Tongue (tissue), 1 donor: ENCODE measurements at regions not wholly inside any gene's neighbourhood (a gene's known extent, or its start where the extent isn't known, plus 50 kb on each side); places are given as distances from the start of the nearest gene placed in this dataset.

Experiments used
- DNase-seq: peaks from one replicate; pipeline ENCODE4 v3.0.0-alpha.2; 2015

DNA sequence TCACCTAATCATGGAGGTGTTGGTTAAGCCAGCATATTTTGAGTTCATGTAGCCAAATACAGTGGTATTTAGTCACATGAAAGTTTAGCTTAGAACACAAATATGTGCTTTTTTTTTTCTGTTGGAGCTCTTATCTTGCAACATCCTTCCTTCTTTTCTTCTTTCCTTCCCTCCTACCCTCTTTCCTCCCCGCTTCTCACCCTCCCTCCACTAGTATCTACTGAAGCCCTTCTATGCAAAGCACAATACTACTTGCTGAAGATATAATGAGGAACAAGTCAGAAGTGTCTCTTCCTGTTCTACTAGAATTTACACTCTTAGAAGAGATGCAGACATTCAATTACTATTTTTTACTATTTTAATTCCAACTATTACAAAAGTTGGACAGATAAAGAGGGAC, 105.0 kb upstream of the ITGA4 start:
- DNase-seq, result no peak

DNA sequence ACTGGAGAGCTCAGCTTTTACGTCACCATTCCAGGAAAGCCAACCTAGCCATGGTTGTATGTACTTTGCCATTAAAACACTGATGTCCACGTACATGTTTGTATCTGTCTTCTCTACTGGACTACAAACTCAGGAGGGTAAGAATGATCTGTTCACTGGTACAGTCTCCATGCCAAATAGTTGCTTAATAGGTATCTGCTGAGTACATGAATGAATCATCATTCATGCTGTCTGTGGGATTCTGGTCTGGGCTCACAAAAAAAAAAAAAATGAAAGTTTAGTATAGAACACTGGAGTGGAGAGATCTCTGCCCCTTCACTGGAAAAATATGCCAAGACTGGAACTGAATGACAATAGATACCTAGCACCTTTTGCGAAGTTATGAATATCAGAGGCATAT, 102.6 kb upstream of the ITGA4 start:
- no peak for DNase-seq

DNA sequence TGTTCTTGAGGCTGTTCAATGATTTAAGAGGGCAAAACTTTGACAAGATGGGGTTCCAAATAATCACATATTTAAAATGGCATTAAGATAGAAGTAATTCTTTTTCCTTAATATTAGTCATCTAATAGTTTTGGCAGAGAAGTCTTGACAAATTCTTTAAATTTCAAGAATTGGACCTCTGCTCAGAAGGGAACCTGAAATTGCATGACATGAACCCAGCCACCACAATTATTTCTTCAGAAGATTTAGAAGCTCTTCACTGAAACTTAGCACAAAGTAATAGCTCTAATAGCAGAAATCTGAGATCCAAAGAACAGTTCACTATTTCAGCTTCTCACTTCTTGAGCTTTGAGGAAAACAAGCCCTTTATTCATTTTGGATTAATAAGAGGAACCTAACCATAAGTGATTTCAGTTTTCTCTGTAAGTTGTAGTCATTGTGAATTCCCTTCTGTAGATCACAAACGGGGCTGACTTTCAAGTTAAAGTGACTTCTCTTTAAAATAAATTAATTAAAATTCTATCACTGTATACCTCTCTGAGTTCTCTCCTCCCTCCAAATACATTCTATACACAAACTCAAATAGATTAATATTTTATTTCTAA, 100.6 kb upstream of the ITGA4 start:
- DNase-seq, result no peak

DNA sequence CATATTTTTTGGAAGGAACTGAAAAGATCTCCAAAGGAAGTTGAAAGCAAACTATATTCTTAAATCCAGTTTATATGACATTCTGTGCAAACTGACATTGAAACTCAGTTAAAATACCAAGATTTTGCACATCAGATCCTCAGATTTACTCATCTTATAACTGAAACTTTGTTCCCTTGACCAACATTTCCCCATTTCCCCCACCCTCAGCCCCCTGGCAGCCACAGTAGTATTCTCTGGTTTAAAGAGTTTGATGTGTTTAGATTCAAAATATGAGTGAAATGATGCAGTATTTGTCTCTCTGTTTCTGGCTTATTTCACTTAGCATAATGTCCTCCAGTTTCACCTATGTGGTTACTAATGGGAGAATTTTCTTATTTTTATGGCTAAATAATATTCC, 99.2 kb upstream of the ITGA4 start:
- DNase-seq, result no peak

DNA sequence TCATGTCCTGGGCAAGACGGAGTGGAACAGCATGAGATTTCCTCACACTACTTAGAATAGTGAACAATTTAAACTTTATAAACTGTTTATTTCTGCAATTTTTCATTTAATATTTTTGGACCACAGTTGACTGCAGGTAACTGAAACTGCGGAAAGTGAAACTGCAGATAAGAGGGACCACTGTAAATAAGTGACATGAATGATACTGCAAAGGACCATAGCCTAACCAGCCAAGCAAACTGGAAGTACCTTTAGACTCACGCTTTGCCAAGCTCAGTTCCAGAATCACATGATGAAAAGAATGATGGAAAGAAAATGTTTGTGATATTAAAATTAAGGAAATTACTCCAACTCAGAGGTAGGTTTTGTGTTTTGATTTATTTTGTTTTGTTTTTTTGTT, 94.6 kb upstream of the ITGA4 start:
- no peak for DNase-seq

DNA sequence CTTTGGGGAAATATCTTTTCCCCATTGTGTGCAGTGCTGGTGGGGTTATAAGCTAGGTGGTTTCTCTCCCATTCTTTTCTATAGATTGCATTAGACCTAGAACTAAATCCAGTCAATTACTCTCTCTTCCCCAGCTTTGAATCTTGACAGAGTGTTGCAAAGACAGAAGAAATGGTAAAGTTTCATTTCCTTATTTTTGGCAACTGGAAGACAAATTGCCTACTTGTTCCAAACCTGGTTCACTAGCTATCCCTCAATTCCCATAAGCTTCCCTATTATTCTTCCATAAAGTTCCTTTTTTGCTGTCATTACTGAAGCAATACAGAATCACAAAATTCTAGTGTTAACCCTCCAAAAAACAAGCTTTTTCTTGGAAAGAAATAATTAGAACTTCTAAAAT, 94.0 kb upstream of the ITGA4 start:
- no peak for DNase-seq

DNA sequence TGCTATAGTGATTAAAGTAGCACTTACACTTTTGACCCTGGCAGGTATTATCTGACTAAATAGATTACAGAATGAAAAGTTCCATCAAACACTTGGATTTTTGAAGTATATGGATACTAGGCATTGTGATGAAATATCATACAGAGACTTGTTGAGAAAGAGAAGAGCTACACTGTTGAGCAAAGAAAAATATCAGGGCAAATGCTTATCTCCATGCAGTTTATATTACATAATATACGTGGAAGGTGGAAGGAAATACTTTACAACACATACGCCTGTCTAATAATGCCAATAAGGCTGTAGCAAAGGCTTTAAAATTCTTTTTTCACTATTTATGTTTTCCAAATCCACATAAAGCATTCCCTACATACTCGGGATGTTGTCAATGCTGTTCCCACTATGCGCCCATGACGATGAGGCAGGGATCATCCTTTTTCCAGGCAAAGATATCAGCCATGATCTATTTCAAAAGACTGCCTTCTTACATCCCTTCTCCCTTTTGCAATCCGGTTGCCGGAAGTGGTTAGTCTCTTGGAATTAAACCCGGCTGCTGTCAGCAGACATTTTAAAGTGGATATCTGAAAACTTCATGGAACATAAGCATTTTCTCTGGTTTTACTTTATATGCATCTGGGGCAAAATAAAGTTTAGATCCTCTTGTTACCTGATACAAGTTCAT, 92.6 kb upstream of the ITGA4 start:
- no peak for DNase-seq

DNA sequence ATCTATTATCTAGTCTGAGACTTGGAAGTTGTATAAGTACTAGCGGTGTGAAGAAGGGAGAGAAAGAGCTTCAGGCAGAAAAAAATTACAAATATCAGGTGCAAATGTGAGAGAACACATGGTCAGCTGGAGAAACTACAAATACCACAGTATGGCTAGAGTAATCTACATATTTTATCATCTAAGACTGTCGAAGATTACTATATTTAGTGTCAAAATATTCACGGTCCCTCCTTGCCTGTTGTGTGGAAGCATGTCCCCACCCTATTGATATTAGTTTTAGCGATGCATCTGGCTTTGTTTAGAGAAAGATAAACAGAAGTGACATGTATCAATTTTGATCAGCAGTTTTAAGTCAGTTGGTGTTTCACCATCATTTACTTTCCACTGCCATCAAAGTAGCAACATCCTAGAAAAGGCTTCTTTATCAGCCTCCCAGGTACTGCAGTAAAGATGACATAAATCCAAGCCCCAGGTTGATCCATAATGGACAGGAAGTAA, 90.5 kb upstream of the ITGA4 start:
- DNase-seq, result no peak

DNA sequence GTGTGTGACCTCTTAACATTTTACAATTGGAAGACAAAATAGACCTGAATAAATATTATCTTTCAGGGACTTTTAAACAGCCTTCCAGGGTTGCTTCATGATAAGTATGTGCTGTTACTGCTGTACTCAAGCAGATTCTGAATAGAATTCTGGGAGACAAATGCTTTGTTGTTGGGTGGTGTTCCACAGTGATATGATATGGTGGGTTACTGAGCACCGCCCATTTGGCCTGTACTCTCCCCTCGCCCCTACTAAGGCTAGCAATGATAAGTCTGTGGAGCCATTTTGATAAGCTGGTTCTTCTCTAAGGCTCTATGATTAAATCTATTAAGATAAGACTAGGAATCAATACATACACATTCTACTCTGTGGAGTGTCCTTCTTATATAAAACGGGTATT, 89.8 kb upstream of the ITGA4 start:
- DNase-seq, result no peak

DNA sequence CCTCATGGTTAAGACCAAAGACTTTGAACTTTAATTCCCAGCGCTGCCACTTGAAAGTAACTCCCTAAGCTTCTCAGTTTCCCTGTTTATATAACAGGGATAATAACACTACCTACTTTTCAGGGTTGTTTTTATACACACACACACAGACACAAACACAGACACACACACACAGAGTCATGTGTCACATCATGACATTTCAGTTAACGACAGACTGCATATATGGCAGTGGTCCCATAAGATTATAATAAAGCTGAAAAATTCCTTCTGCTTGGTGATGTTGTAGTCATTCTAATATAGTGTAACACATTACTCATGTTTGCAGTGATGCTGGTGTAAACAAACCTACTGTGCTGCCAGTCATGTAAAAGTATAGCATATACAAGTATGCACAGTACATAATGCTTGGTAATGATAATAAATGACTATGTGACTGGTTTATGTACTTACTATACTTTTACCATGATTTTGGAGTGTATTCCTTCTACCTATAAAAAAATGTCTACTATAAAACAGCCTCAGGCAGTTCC, 89.2 kb upstream of the ITGA4 start:
- no peak for DNase-seq

DNA sequence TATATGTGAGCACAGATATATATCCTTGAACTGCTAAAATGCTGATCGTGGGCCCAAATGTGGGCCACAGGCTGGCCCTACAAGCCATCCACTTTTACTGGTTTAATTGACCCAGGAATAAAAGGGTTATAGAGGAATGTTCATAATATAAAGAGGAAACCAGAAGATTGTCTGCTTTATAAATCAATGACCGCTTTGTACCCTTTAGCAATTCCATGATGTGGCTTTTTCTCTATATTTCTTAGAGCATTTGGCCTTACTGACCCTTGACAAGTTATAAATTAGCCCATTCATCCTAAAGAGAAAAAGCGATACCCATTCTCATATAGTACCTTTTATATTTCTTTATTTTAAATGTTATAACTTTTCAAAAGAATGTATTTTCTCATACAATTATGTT, 87.1 kb upstream of the ITGA4 start:
- no peak for DNase-seq

DNA sequence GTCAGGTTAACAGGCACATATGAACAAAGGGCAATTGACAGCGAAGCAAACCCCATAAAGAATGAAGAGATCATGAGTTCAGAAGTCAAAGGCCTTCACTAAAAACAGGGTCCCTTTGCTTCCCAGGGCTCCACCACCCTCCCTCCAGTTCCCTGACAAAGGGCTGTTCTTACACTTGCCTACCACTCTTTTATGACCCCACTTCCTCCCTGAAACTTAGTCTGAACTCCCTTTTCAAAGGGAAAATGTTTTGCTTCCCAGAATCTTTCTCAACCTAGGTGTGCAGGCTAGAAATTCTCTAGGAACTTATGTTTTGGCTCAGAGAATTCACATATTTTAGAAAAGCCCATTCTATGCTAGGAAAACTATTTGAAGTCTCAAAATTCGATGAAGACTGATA, 86.0 kb upstream of the ITGA4 start:
- DNase-seq, result no peak

DNA sequence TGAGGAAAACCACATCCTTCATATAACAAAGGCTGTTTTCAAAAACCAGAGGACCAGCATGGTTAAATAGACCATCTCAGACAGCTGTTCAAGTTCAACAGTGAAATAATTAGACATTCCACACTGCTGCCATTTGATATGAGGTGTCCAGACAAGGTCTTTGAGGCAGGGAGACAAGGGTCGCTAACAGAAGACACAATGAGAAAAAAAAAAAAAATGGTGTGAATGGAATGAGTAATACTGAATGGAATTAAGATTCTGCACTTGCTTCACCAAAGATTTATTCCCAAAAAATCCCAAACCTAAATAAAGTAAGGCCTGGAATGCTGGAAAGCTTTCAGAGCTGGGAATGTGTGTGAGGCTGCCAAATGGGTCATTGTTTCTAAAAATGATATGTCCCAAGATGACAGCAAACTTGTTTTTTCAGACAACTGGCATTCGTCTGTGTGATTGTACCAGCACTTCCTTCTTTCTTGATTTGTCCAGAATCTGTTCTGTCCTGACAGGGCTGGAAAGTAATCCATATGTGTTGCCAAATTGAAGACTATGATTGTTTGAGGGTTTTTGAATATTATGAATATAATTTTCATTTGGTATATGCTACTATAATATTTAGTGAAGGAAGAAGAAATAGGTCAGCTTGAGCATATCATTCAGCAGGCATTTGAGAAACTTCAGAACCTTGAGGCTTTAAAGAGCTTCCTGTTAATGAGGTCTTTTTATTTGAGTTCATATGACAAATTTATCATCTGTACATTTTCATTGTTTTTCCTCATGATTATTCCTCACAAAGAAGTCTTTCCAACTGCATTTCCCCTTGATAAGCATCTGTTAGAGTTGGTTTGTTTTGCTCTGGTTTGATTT, 85.2 kb upstream of the ITGA4 start:
- peak; percentile 66 for DNase-seq

DNA sequence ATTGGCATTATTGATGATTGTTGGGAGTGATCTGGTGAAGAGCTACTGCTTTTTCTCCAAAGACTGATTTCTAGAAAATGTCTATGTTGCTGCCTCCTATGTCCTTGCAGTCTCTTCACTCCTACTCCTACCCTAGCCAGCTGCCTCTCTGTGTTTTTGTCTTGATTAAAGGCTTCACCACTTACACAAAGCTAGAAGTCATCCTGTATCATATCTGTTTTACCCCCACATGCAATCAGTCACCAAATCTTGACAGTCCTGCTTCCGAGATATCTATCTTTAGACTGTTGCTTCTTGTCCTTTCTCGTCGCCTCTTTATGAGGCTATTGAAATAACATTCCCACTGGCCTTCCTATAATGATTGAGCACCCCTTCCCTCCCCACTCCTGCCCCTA, 84.5 kb upstream of the ITGA4 start:
- no peak for DNase-seq

DNA sequence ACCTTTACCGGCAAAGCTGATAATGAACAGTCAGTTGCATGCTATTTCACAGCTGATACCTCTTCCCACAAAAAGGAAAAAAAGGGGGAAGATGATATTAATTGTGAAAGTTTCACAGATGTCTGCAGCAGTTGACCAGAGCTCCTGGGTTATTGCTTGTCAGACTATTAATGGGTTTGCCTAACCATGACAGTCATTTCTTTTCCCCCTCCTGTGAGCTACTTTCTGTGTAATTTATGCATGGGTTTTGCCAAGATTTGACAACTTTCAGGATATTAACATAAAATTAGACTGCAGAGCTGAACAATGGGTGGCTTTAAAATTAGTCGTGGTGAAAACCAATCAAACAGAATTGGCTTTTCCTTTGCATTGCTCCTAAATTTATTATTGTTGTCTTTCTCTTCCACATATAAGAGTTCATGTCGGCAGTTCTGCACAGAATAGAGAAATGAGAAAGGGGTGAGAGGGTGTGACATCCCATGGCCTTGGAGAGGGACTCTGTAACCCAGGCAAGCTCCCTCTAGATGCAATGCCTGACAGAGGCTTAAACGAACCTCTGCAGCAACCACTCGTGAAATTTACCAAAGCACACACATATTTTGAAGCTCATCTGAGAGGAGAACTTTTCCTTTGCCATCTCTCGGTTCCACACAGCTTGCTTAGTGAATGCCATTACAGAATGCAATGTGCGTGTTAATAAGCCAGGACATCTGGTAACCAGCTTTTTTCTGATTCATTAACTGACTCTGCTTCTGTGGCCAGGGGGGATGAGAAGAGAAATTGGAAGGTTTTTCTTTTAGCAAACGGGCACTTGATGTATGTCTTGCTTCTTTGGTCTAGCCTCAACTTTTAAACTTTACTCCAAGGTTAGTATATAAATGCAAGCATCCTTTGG, 82.2 kb upstream of the ITGA4 start:
- DNase-seq, result no peak

DNA sequence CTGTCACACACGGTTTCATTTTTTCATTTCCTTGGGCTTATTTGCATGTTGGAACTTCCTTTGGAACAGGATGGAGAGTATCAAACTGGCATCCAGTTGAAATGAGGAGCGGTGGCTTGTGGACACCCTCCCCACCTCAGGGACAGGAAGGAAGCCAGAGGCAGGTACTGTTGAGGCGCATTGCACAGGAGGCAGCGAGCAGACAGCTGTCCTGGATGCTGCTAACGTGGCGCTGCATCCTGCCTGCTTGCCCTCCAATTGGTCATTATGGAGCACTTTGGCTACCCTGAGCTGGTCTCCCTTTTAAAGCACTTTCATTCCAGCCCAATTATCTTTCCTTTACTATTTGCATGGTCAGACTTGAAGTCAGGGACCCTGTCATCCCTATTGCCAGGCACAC, 80.7 kb upstream of the ITGA4 start:
- DNase-seq, result no peak

DNA sequence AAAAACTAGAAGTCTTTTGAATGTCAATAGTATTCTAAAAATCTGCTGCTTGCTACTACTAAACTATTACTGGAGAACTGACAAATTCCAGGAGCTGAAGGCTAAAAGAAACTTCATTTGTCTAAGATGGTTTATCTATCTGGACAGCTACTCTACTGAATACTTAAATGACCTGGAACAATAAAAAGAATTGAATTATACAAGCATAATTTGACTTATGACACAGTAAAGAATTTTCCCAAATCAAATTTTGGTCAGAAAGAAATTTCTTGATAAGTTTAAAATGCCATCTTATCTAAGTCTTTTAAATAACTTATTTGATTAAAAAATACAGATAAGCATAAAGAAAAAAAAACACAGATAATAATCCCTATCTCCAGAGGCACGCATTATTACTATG, 80.2 kb upstream of the ITGA4 start:
- no peak for DNase-seq

DNA sequence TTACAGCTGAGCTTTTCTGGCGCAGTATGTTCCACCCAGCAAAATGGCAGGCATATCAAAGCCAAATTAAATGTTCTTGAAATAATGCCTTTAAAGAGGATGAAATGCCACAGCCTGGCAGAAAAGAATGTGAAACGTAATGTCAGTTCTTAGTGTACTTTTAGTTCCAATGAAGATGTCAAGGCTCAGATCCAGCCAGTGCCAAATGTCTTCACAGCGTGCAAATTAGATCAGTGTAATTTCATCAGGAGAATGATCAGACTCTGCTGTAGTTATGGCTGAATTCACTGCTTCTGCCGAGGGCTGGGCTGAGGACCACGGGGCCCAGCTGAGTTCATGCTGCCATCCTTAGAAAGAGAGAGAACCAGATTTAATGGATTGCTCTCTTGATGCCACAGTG, 78.7 kb upstream of the ITGA4 start:
- no peak for DNase-seq

DNA sequence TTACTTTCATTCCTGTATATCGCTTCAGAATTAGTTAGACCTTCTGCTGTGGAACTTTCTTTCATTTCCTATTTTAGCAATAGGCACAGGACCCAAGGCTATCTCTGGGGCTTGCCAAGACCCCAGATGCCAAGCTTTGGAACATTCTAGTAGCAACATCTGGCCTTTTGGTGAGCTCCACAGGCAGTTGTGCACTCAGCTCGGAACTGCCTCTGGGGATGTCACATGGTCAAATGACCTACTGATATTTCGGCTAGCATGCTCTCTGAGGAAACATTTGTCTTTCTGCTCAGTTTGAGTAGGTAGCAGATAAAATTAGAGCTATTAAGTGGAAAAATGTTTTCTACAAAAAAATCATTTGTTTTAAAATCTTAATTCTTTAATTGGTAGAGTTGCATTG, 76.6 kb upstream of the ITGA4 start:
- peak; percentile 42 for DNase-seq

DNA sequence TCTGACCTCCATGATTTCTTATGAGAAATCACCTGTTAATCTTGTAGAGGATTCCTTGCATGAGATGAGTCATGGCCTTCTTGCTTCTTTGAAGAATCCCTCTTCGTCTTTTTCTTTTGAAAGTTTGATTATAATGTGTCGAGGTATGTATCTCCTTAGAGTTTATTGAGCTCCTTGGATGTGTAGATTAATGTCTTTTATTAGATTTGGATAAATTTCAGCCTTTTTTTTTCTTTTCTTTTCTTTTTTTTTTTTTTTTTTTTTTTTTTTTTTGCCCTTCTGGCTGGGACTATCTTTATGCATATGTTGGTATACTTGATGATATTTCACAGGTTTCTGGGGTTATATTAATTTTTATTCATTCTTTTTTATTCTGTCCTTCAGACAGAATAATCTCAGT, 72.3 kb upstream of the ITGA4 start:
- DNase-seq, result no peak

DNA sequence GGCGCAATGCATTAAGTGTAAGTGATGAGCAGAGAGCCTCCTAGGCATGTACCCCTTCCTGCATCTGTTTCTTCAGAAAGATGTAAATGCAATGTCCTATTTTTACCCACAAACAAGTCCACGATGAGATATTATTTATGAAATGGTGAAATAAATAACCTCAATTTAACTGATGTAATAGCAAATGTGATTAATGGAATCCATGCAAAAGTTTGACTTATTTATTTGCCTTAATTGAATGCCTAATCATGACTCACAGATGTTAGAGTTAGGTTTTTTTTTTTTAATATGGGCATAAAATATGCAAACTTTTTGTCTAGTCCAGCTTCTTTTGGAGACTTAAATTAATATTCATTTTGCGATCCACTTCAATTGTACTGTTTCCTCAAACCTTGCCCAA, 67.7 kb upstream of the ITGA4 start:
- DNase-seq, result no peak

DNA sequence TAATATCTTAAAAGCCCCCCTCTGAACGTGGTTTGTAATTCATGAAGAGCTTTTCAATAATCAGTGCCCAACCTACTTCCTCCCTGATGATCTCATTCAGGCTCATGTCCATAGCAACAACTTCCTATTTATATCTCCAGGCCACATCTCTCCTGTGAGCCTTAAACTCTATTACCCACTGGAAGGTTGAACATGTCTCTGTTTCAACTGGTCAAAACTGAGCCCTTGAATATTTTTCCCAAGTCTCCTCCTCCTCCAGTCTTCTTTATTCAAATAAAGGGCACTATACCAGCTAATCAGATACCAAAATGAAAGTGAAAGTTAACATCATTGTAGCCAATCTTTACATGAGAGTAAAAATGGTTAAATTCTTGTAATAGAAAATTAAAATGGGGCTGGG, 63.7 kb upstream of the ITGA4 start:
- peak; percentile 54 for DNase-seq
